A673 (cell line): ENCODE measurements at regions not wholly inside any gene's neighbourhood (a gene's known extent, or its start where the extent isn't known, plus 50 kb on each side); places are given as distances from the start of the nearest gene placed in this dataset.

Source experiments
- BruUV-seq: library from RNA; stranded (reverse); fragments of 400-500 nt; replicated peaks from 2 replicates; lab custom pipeline; 2021; lab: Mats Ljungman, UMichigan
- CTCF ChIA-PET: fragments of 300-600 bp; sonication (Branson Sonifier 250); formaldehyde crosslinking; loops from one replicate; lab custom pipeline; 2022; ENCODE audit warnings: antibody characterized with exemption; lab: Charles Lee
- POLR2A ChIA-PET: fragments of 300-600 bp; sonication (Branson Sonifier 250); formaldehyde crosslinking; loops from one replicate; lab custom pipeline; 2022; ENCODE audit warnings: antibody characterized with exemption; ENCODE audit not compliant: low non-redundant PET; lab: Charles Lee
- DNase-seq: peaks from one replicate; pipeline ENCODE4 v3.0.0-alpha.2; 2015; ENCODE audit warnings: low spot score
- H3K27ac ChIP-seq: fragments of 200-600 bp; sonication (generic); 2 replicates; pipeline ENCODE4 v1.5.1; 2016; ENCODE audit warnings: mixed run types, low read depth, mild to moderate bottlenecking, mixed read lengths, antibody characterized with exemption, low read length; ENCODE audit not compliant: poor library complexity, severe bottlenecking
- H3K27me3 ChIP-seq: fragments of 200-600 bp; sonication (generic); replicated peaks from 2 replicates; pipeline ENCODE4 v1.6.1; 2017; ENCODE audit warnings: mixed run types, low read depth, mild to moderate bottlenecking, mixed read lengths, antibody characterized with exemption, low read length; ENCODE audit not compliant: insufficient read depth, poor library complexity
- H3K36me3 ChIP-seq: fragments of 200-600 bp; sonication (generic); 2 replicates; pipeline ENCODE4 v1.6.1; 2016; ENCODE audit warnings: mixed run types, mild to moderate bottlenecking, mixed read lengths, antibody characterized with exemption, low read length; ENCODE audit not compliant: insufficient read depth, poor library complexity, severe bottlenecking
- H3K4me1 ChIP-seq: fragments of 200-600 bp; sonication (generic); 2 replicates; pipeline ENCODE4 v1.6.1; 2017; ENCODE audit warnings: mixed run types, mild to moderate bottlenecking, mixed read lengths, antibody characterized with exemption, low read length; ENCODE audit not compliant: insufficient read depth, poor library complexity, severe bottlenecking
- H3K4me3 ChIP-seq: fragments of 200-600 bp; sonication (generic); 2 replicates; pipeline ENCODE4 v1.5.1; 2016; ENCODE audit warnings: low read depth, mixed run types, mild to moderate bottlenecking, mixed read lengths, low read length; ENCODE audit not compliant: poor library complexity, severe bottlenecking
- H3K9me3 ChIP-seq: fragments of 200-600 bp; sonication (generic); 2 replicates; pipeline ENCODE4 v1.6.1; 2016; ENCODE audit warnings: mixed run types, low read depth, mild to moderate bottlenecking, mixed read lengths, antibody characterized with exemption, low read length; ENCODE audit not compliant: poor library complexity, severe bottlenecking
- CTCF ChIP-seq: fragments of 300-800, 200-600 bp; sonication (generic); conservative IDR thresholded peaks from 2 replicates; pipeline ENCODE4 v1.5.1; 2017; ENCODE audit warnings: low read depth, mild to moderate bottlenecking, antibody characterized with exemption, low read length, moderate library complexity, mixed read lengths
- EZH2 ChIP-seq: fragments of 200-600 bp; sonication (generic); IDR thresholded peaks from 2 replicates; pipeline ENCODE4 v1.6.1; 2017; ENCODE audit warnings: borderline replicate concordance, low read depth, mild to moderate bottlenecking, mixed read lengths, antibody characterized with exemption, low read length; ENCODE audit not compliant: poor library complexity, severe bottlenecking
- intact Hi-C: fragments of 100-400 bp; cut with micrococcal nuclease; formaldehyde crosslinking; loops from one replicate; pipeline ENCODE4 v1.10.0; 2022; ENCODE audit not compliant: unreplicated experiment

GRCh38 chr4:126733301-126733700 lies 899.5 kb upstream of the INTU start:
- ChIA-PET POLR2A (no interaction called here), CTCF (no interaction called here)
- DNase-seq = no peak
- TF ChIP-seq CTCF (no peak), EZH2 (no peak)
- Histone ChIP-seq H3K4me1 (no peaks in the 10 kb centered on the region), H3K27ac (no peak overlapping the region), H3K9me3 (no peaks in the 10 kb centered on the region), H3K4me3 (no peak overlapping the region), H3K36me3 (no peaks in the 10 kb centered on the region), H3K27me3 (no peaks in the 10 kb centered on the region)
- BruUV-seq = no TSS peak
- intact Hi-C loops = no loop called here

GRCh38 chr4:126734465-126734864 lies 898.3 kb upstream of the INTU start:
- Histone ChIP-seq H3K4me3 (no peak overlapping the region), H3K4me1 (no peaks in the 10 kb centered on the region), H3K9me3 (no peaks in the 10 kb centered on the region), H3K27me3 (no peaks in the 10 kb centered on the region), H3K27ac (no peak overlapping the region), H3K36me3 (no peaks in the 10 kb centered on the region)
- ChIA-PET CTCF (no interaction called here), POLR2A (no interaction called here)
- intact Hi-C loops = no loop called here
- no TSS peak for BruUV-seq
- no peak for DNase-seq
- TF ChIP-seq CTCF (no peak), EZH2 (no peak)

GRCh38 chr4:126735294-126736132 lies 897.2 kb upstream of the INTU start:
- ChIA-PET CTCF (no interaction called here), POLR2A (no interaction called here)
- BruUV-seq = no TSS peak
- H3K9me3 ChIP-seq = no peaks in the 10 kb centered on the region
- H3K27ac ChIP-seq = no peak overlapping the region
- no peak for TF ChIP-seq CTCF
- no peak for TF ChIP-seq EZH2
- H3K4me3 ChIP-seq = no peak overlapping the region
- no peaks in the 10 kb centered on the region for H3K27me3 ChIP-seq
- no peaks in the 10 kb centered on the region for H3K36me3 ChIP-seq
- H3K4me1 ChIP-seq = no peaks in the 10 kb centered on the region
- intact Hi-C loops = no loop called here
- DNase-seq = no peak
